ENCODE measurements at regions not wholly inside any gene's neighbourhood (a gene's known extent, or its start where the extent isn't known, plus 50 kb on each side); places are given as distances from the start of the nearest gene placed in this dataset.

- no peak for TF ChIP-seq CTCF (IDR thresholded peaks at IDR 0.05; ENCODE audit: borderline replicate concordance, control extremely low read depth, extremely low read depth, insufficient read depth, missing control alignments)
- in situ Hi-C loops (cut with MboI; ENCODE audit: low sequenced_read_pairs, unreplicated experiment), result no loop called here
- DNase-seq (ENCODE audit: low spot score), result no peak
These were observed 69.4 kb upstream of the SH3RF3 start for GRCh38 chr2:109059474-109060165.

- DNase-seq (ENCODE audit: low spot score), result no peak
- no peak for TF ChIP-seq CTCF (IDR thresholded peaks at IDR 0.05; ENCODE audit: borderline replicate concordance, control extremely low read depth, extremely low read depth, insufficient read depth, missing control alignments)
- in situ Hi-C loops (cut with MboI; ENCODE audit: low sequenced_read_pairs, unreplicated experiment), result no loop called here
These were observed 69.8 kb upstream of the EDAR start for GRCh38 chr2:109058802-109059201.

- in situ Hi-C loops (cut with MboI; ENCODE audit: low sequenced_read_pairs, unreplicated experiment), result no loop called here
- TF ChIP-seq CTCF (IDR thresholded peaks at IDR 0.05; ENCODE audit: borderline replicate concordance, control extremely low read depth, extremely low read depth, insufficient read depth, missing control alignments), result no peak
- DNase-seq (ENCODE audit: low spot score), result no peak
These were observed 69.2 kb upstream of the EDAR start for GRCh38 chr2:109058191-109058632.

- no peak for DNase-seq (ENCODE audit: low spot score)
- TF ChIP-seq CTCF (IDR thresholded peaks at IDR 0.05; ENCODE audit: borderline replicate concordance, control extremely low read depth, extremely low read depth, insufficient read depth, missing control alignments), result no peak
- in situ Hi-C loops (cut with MboI; ENCODE audit: low sequenced_read_pairs, unreplicated experiment), result no loop called here
These were observed 68.7 kb upstream of the EDAR start for GRCh38 chr2:109057686-109058085.

- in situ Hi-C loops (cut with MboI; ENCODE audit: low sequenced_read_pairs, unreplicated experiment), result no loop called here
- TF ChIP-seq CTCF (IDR thresholded peaks at IDR 0.05; ENCODE audit: borderline replicate concordance, control extremely low read depth, extremely low read depth, insufficient read depth, missing control alignments), result no peak
- no peak for DNase-seq (ENCODE audit: low spot score)
These were observed 66.4 kb upstream of the EDAR start for GRCh38 chr2:109055435-109055834.

GRCh38 chr2:109054865-109055264 lies 65.8 kb upstream of the EDAR start:
- in situ Hi-C loops (cut with MboI; ENCODE audit: low sequenced_read_pairs, unreplicated experiment), result no loop called here
- no peak for TF ChIP-seq CTCF (IDR thresholded peaks at IDR 0.05; ENCODE audit: borderline replicate concordance, control extremely low read depth, extremely low read depth, insufficient read depth, missing control alignments)
- no peak for DNase-seq (ENCODE audit: low spot score)

Measured in GM13976 (cell line).